Endodermal cell (in vitro differentiated cells): ENCODE measurements at regions not wholly inside any gene's neighbourhood (a gene's known extent, or its start where the extent isn't known, plus 50 kb on each side); places are given as distances from the start of the nearest gene placed in this dataset.
"Not testable (repeated sequence)": the region's sequence is repeated elsewhere in the genome, so short reads cannot be mapped to it uniquely, and the experiment has no call there.

Experiments used
- DNase-seq: peaks from one replicate; pipeline ENCODE4 v3.0.0-alpha.2; 2017
- H3K27ac ChIP-seq: 2 replicates; pipeline ENCODE4 v1.5.1; 2013; ENCODE audit warnings: mild to moderate bottlenecking, low read depth, low read length, moderate library complexity
- H3K27me3 ChIP-seq: 2 replicates; pipeline ENCODE4 v1.6.1; 2013; ENCODE audit warnings: mild to moderate bottlenecking, low read length, moderate library complexity; ENCODE audit not compliant: insufficient read depth, control insufficient read depth, poor library complexity, severe bottlenecking
- H3K36me3 ChIP-seq: 2 replicates; pipeline ENCODE4 v1.7.0; 2013; ENCODE audit warnings: mild to moderate bottlenecking, low read length, moderate library complexity; ENCODE audit not compliant: control insufficient read depth, insufficient read depth
- H3K4me1 ChIP-seq: one replicate; pipeline ENCODE4 v1.7.0; 2013; ENCODE audit warnings: low read length; ENCODE audit not compliant: control insufficient read depth, insufficient read depth
- H3K4me3 ChIP-seq: 2 replicates; pipeline ENCODE4 v1.5.1; 2013; ENCODE audit warnings: mild to moderate bottlenecking, low read length, moderate library complexity
- H3K9ac ChIP-seq: 2 replicates; pipeline ENCODE4 v1.6.1; 2013; ENCODE audit warnings: mild to moderate bottlenecking, low read length, moderate library complexity; ENCODE audit not compliant: poor library complexity, severe bottlenecking; ENCODE audit errors: extremely low read depth
- H3K9me3 ChIP-seq: 2 replicates; pipeline ENCODE4 v1.6.1; 2013; ENCODE audit warnings: mild to moderate bottlenecking, low read length, moderate library complexity; ENCODE audit not compliant: control insufficient read depth
- H3K27ac Mint-ChIP-seq: 2 replicates; pipeline ENCODE4 v1.8.0; 2020; ENCODE audit warnings: mixed read lengths
- H3K27me3 Mint-ChIP-seq: 2 replicates; pipeline ENCODE4 v1.8.0; 2021; ENCODE audit warnings: mild to moderate bottlenecking, mixed read lengths; ENCODE audit not compliant: insufficient read depth
- H3K36me3 Mint-ChIP-seq: 2 replicates; pipeline ENCODE4 v1.8.0; 2020; ENCODE audit warnings: low read depth, mixed read lengths
- H3K4me1 Mint-ChIP-seq: 2 replicates; pipeline ENCODE4 v1.8.0; 2020; ENCODE audit warnings: mixed read lengths
- H3K4me3 Mint-ChIP-seq: 2 replicates; pipeline ENCODE4 v1.8.0; 2020; ENCODE audit warnings: mild to moderate bottlenecking, moderate library complexity, mixed read lengths
- H3K9me3 Mint-ChIP-seq: 2 replicates; pipeline ENCODE4 v1.8.0; 2020; ENCODE audit warnings: mild to moderate bottlenecking, mixed read lengths
- CTCF ChIP-seq: fragments of 200-600 bp; sonication (generic); conservative IDR thresholded peaks from 2 replicates; pipeline ENCODE4 v1.5.0; 2021; ENCODE audit warnings: antibody characterized with exemption, mild to moderate bottlenecking
- WGBS, 2 experiments: methylation state at CpG; one replicate each; pipeline versions ENCODE4 v1.1.5 to v1.1.7; 2013; ENCODE audit warnings: missing lambda C conversion rate in 2 of 2, mixed read lengths in 1 of 2; ENCODE audit not compliant: insufficient coverage in 1 of 2, insufficient read length in 1 of 2; 5-methylcytosine and 5-hydroxymethylcytosine counted together

GRCh38 chr14:105748204-105748578, 221.8 kb downstream of the TMEM121 start:
- DNase-seq = no peak
- no peaks in the 10 kb centered on the region for H3K36me3 Mint-ChIP-seq
- Histone ChIP-seq H3K27me3 (no peaks in the 10 kb centered on the region), H3K27ac (no peak overlapping the region), H3K9me3 (peaks cover 20% of the 10 kb centered on the region), H3K36me3 (no peaks in the 10 kb centered on the region), H3K4me3 (no peak overlapping the region), H3K9ac (no peak overlapping the region), H3K4me1 (no peaks in the 10 kb centered on the region)
- 59 to 63% methylated on average over 5 of the region's 5 CpGs for WGBS, 2 experiments
- H3K4me3 Mint-ChIP-seq = no peak overlapping the region
- no peak overlapping the region for H3K27ac Mint-ChIP-seq
- no peaks in the 10 kb centered on the region for H3K4me1 Mint-ChIP-seq
- TF ChIP-seq CTCF = no peak
- H3K9me3 Mint-ChIP-seq = peaks cover 65% of the 10 kb centered on the region
- H3K27me3 Mint-ChIP-seq = no peaks in the 10 kb centered on the region

GRCh38 chr14:105748710-105749109, 222.3 kb downstream of the TMEM121 start:
- peaks cover 20% of the 10 kb centered on the region for H3K9me3 ChIP-seq
- H3K9me3 Mint-ChIP-seq = peaks cover 67% of the 10 kb centered on the region
- not testable (repeated sequence) for H3K27ac ChIP-seq, DNase-seq, H3K36me3 ChIP-seq, H3K9ac ChIP-seq, H3K27me3 ChIP-seq, H3K27ac Mint-ChIP-seq, H3K4me3 Mint-ChIP-seq, H3K36me3 Mint-ChIP-seq, H3K4me1 ChIP-seq, H3K4me3 ChIP-seq, H3K27me3 Mint-ChIP-seq, H3K4me1 Mint-ChIP-seq
- 59 to 65% methylated on average over 5 to 6 of the region's 6 CpGs for WGBS, 2 experiments

- H3K4me1 ChIP-seq, H3K4me3 ChIP-seq, H3K27me3 ChIP-seq, H3K9ac ChIP-seq, H3K27ac Mint-ChIP-seq, H3K27me3 Mint-ChIP-seq, H3K4me1 Mint-ChIP-seq, H3K36me3 ChIP-seq, DNase-seq, H3K36me3 Mint-ChIP-seq, H3K27ac ChIP-seq, H3K4me3 Mint-ChIP-seq: not testable (repeated sequence)
- peaks cover 20% of the 10 kb centered on the region for H3K9me3 ChIP-seq
- peaks cover 75% of the 10 kb centered on the region for H3K9me3 Mint-ChIP-seq
- WGBS, 2 experiments = 78 to 80% methylated on average over 5 to 12 of the region's 19 CpGs
Observed at GRCh38 chr14:105749870-105750541, 223.6 kb downstream of the TMEM121 start.

GRCh38 chr14:105751291-105751751, 224.9 kb downstream of the TMEM121 start:
- H3K4me1 Mint-ChIP-seq, H3K9ac ChIP-seq, H3K27me3 ChIP-seq, H3K27ac ChIP-seq, H3K4me3 ChIP-seq, DNase-seq, H3K27ac Mint-ChIP-seq, H3K27me3 Mint-ChIP-seq, H3K36me3 ChIP-seq, H3K36me3 Mint-ChIP-seq, H3K4me1 ChIP-seq, H3K4me3 Mint-ChIP-seq: not testable (repeated sequence)
- 77 to 84% methylated on average over 11 to 18 of the region's 18 CpGs for WGBS, 2 experiments
- peaks cover 13% of the 10 kb centered on the region for H3K9me3 ChIP-seq
- H3K9me3 Mint-ChIP-seq = peaks cover 69% of the 10 kb centered on the region

GRCh38 chr14:105752420-105752819, 226.0 kb downstream of the TMEM121 start:
- not testable (repeated sequence) for H3K9ac ChIP-seq, H3K4me1 Mint-ChIP-seq, H3K4me1 ChIP-seq, H3K27me3 Mint-ChIP-seq, H3K36me3 Mint-ChIP-seq, H3K4me3 ChIP-seq, DNase-seq, H3K27ac Mint-ChIP-seq, H3K27me3 ChIP-seq, H3K27ac ChIP-seq, H3K4me3 Mint-ChIP-seq, H3K36me3 ChIP-seq
- H3K9me3 Mint-ChIP-seq = peaks cover 65% of the 10 kb centered on the region
- 75% methylated on average over 2 of the region's 7 CpGs; no CpG with 5 or more reads in 1 of the 2 experiments for WGBS, 2 experiments
- H3K9me3 ChIP-seq = peaks cover 13% of the 10 kb centered on the region
